ENCODE measurements at regions not wholly inside any gene's neighbourhood (a gene's known extent, or its start where the extent isn't known, plus 50 kb on each side); places are given as distances from the start of the nearest gene placed in this dataset.

- H3K27me3 ChIP-seq: no peaks in the 10 kb centered on the region
- H3K4me3 ChIP-seq: no peak overlapping the region
- no peak overlapping the region for H3K27ac ChIP-seq
- no peaks in the 10 kb centered on the region for H3K36me3 ChIP-seq
- H3K9ac ChIP-seq: no peak overlapping the region
- no peaks in the 10 kb centered on the region for H3K4me1 ChIP-seq
- H3K4me2 ChIP-seq: no peak overlapping the region
- peaks cover 24% of the 10 kb centered on the region for H3K9me3 ChIP-seq
- H4K20me1 ChIP-seq: no peaks in the 10 kb centered on the region
- TF ChIP-seq Cebpa-rat (IDR thresholded peaks at IDR 0.05): no peak
Measured at GRCh38 chr3:84904816-84905555, 53.8 kb upstream of the CADM2 start.

DNA sequence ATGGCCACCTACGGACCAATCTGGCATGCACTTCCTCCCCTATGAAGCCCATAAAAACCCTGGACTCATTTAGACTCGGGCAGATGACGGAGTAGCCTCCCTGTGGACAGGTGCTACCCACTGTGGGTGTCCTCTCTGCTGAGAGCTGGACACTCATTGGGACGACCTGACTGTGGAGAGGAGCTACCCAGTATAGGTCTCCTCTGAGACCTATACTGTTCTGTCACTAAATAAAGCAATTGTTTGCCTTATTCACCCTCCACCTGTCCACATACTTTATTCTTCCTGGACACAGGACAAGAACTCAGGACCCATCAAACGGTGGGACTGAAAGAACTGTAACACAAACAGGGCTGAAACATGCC lies 53.3 kb upstream of the CADM2 start:
- H3K36me3 ChIP-seq: no peaks in the 10 kb centered on the region
- no peak for TF ChIP-seq Cebpa-rat (IDR thresholded peaks at IDR 0.05)
- no peaks in the 10 kb centered on the region for H3K4me1 ChIP-seq
- H3K27ac ChIP-seq: no peak overlapping the region
- H4K20me1 ChIP-seq: no peaks in the 10 kb centered on the region
- H3K4me2 ChIP-seq: no peak overlapping the region
- no peak overlapping the region for H3K9ac ChIP-seq
- no peaks in the 10 kb centered on the region for H3K27me3 ChIP-seq
- peaks cover 19% of the 10 kb centered on the region for H3K9me3 ChIP-seq
- no peak overlapping the region for H3K4me3 ChIP-seq

GRCh38 chr3:84906065-84906464 lies 52.7 kb upstream of the CADM2 start:
- Histone ChIP-seq H3K4me2 (no peak overlapping the region), H3K4me1 (no peaks in the 10 kb centered on the region), H3K9ac (no peak overlapping the region), H3K36me3 (no peaks in the 10 kb centered on the region), H4K20me1 (no peaks in the 10 kb centered on the region), H3K9me3 (peaks cover 14% of the 10 kb centered on the region), H3K27me3 (no peaks in the 10 kb centered on the region), H3K27ac (no peak overlapping the region), H3K4me3 (no peak overlapping the region)
- no peak for TF ChIP-seq Cebpa-rat (IDR thresholded peaks at IDR 0.05)
